ENCODE measurements at regions not wholly inside any gene's neighbourhood (a gene's known extent, or its start where the extent isn't known, plus 50 kb on each side); places are given as distances from the start of the nearest gene placed in this dataset.

- TF ChIP-seq CTCF (IDR thresholded peaks at IDR 0.05) (no peak), POLR2AphosphoS5 (IDR thresholded peaks at IDR 0.05) (no peak), POLR2A (IDR thresholded peaks at IDR 0.05) (no peak)
Observed at GRCh38 chr4:11919316-11919715, 490.6 kb upstream of the HS3ST1 start.
